ENCODE measurements at regions not wholly inside any gene's neighbourhood (a gene's known extent, or its start where the extent isn't known, plus 50 kb on each side); places are given as distances from the start of the nearest gene placed in this dataset.
A peak's percentile ranks its signal among the peaks of the same experiment; 100 is the strongest.

GRCh38 chr18:38944446-38945024 is 1378.9 kb upstream of the CELF4 start:
- ATAC-seq: no peak

DNA sequence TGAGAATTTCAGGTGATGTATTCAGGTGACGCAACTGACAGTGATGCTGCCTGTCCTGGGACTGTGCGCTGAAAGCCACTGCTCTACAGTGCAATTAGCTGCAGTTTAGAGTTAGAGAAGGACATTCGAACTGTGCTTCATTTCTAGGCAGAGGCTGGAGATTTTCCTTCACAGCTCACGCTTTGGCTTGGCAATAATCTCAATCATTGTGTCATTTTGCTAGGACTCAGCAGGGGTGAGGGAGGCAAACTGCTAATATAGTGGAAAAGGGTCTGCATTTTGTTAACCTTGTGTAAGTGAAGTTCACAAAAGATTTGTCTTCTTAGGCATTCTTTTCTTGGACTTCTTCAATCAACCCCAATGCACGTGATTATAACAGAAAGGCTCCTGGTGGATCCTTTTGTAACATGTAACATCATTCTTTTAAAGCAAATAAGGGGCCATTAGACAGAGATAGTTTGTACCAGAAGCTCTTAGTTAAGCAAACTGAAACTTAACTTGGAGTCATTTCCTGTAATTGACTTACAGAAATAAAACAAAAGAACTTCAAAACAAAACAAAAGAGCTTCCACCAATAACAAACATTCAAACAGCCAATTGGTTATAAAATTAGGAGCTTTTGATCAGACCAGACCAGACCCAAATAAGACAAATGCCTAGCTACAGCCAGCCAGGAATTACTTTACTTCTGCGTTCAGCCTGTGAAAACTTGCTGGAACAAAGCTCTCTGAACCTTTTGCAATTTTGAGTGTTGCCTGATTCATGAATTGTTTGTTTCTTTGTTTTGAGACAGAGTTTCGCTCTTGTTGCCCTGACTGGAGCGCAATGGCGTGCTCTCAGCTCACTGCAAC is 1376.3 kb upstream of the CELF4 start:
- no peak for TF ChIP-seq POLR2A (IDR thresholded peaks at IDR 0.05)
- TF ChIP-seq, protein P1, sequence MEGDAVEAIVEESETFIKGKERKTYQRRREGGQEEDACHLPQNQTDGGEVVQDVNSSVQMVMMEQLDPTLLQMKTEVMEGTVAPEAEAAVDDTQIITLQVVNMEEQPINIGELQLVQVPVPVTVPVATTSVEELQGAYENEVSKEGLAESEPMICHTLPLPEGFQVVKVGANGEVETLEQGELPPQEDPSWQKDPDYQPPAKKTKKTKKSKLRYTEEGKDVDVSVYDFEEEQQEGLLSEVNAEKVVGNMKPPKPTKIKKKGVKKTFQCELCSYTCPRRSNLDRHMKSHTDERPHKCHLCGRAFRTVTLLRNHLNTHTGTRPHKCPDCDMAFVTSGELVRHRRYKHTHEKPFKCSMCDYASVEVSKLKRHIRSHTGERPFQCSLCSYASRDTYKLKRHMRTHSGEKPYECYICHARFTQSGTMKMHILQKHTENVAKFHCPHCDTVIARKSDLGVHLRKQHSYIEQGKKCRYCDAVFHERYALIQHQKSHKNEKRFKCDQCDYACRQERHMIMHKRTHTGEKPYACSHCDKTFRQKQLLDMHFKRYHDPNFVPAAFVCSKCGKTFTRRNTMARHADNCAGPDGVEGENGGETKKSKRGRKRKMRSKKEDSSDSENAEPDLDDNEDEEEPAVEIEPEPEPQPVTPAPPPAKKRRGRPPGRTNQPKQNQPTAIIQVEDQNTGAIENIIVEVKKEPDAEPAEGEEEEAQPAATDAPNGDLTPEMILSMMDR (IDR thresholded peaks at IDR 0.05): no peak
- WGBS (ENCODE audit: insufficient coverage, low coverage, low lambda C conversion rate, missing lambda C conversion rate): 63% methylated on average over 5 of the region's 9 CpGs
- intact Hi-C loops (cut with DNase I): no loop called here
- H3K9me3 ChIP-seq: no peaks in the 10 kb centered on the region
- no peaks in the 10 kb centered on the region for H3K27me3 ChIP-seq
- DNase-seq (no peak), ATAC-seq (no peak)
- no peak overlapping the region for H3K27ac ChIP-seq
- peaks cover 0 to 5% (median 2%) of the 10 kb centered on the region in 4 donors for H3K4me1 ChIP-seq
- H3K36me3 ChIP-seq: no peaks in the 10 kb centered on the region
- H3K4me3 ChIP-seq: no peak overlapping the region

More at GRCh38 chr18:38944446-38945024, 1378.9 kb upstream of the CELF4 start:
- Histone ChIP-seq H3K4me3 (no peak overlapping the region), H3K4me1 (peaks cover 0 to 5% (median 2%) of the 10 kb centered on the region in 4 donors), H3K9me3 (no peaks in the 10 kb centered on the region), H3K36me3 (no peaks in the 10 kb centered on the region), H3K27ac (no peak overlapping the region), H3K27me3 (no peaks in the 10 kb centered on the region)
- intact Hi-C loops (cut with DNase I): no loop called here
- DNase-seq: no peak
- TF ChIP-seq POLR2A (IDR thresholded peaks at IDR 0.05): no peak
- TF ChIP-seq, protein P1 (IDR thresholded peaks at IDR 0.05): no peak
- WGBS (ENCODE audit: insufficient coverage, low coverage, low lambda C conversion rate, missing lambda C conversion rate): 86% methylated on average over 15 of the region's 28 CpGs

GRCh38 chr18:38940863-38941531 is 1375.4 kb upstream of the CELF4 start:
- TF ChIP-seq, protein P1 (IDR thresholded peaks at IDR 0.05): no peak
- TF ChIP-seq POLR2A (IDR thresholded peaks at IDR 0.05): no peak
- intact Hi-C loops (cut with DNase I): no loop called here
- Histone ChIP-seq H3K4me3 (peak overlapping the region in 1 of 3 donors; percentile 20), H3K4me1 (peaks cover 0 to 5% (median 2%) of the 10 kb centered on the region in 4 donors), H3K36me3 (no peaks in the 10 kb centered on the region), H3K27ac (peak overlapping the region in 2 of 3 donors; percentile 16 to 61), H3K27me3 (no peaks in the 10 kb centered on the region), H3K9me3 (no peaks in the 10 kb centered on the region)
- DNase-seq (peak in 1 of 3 donors; percentile 26), ATAC-seq (peak; percentile 69 to 92 (median 88))
- WGBS (ENCODE audit: insufficient coverage, low coverage, low lambda C conversion rate, missing lambda C conversion rate): 56% methylated on average over 12 of the region's 13 CpGs

DNA sequence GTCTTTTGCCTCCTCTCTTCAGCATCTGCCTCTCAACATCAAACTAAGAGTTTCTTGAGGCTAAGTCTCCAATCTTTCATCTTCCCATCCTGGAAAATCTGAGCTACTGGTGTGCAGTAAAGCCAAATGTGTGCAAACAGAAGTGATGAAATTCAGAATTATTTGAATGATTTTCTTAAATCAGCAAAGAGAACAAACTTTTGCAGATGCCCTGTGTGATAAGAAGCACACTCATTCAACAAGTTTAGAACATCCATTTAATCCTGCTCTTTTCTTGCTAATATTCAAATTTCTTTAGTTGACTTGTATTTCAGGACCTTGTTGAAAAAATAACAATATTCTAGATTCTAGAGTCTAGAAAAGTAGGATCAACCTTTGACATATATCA is 1374.9 kb upstream of the CELF4 start:
- peaks cover 0 to 5% (median 2%) of the 10 kb centered on the region in 4 donors for H3K4me1 ChIP-seq
- H3K27ac ChIP-seq: no peak overlapping the region
- no peak overlapping the region for H3K4me3 ChIP-seq

More for the DNA sequence above, 1374.9 kb upstream of the CELF4 start:
- peak; percentile 12 to 69 (median 58) for ATAC-seq
- Histone ChIP-seq H3K36me3 (no peaks in the 10 kb centered on the region), H3K27me3 (no peaks in the 10 kb centered on the region), H3K9me3 (no peaks in the 10 kb centered on the region)
- DNase-seq: no peak
- intact Hi-C loops (cut with DNase I): no loop called here
- TF ChIP-seq, protein P1 (IDR thresholded peaks at IDR 0.05): no peak
- no peak for TF ChIP-seq POLR2A (IDR thresholded peaks at IDR 0.05)
